Endodermal cell (in vitro differentiated cells): ENCODE measurements at regions not wholly inside any gene's neighbourhood (a gene's known extent, or its start where the extent isn't known, plus 50 kb on each side); places are given as distances from the start of the nearest gene placed in this dataset.

Source experiments
- DNase-seq: peaks from one replicate; pipeline ENCODE4 v3.0.0-alpha.2; 2017
- H3K27ac ChIP-seq: 2 replicates; pipeline ENCODE4 v1.5.1; 2013; ENCODE audit warnings: mild to moderate bottlenecking, low read depth, low read length, moderate library complexity
- H3K27me3 ChIP-seq: 2 replicates; pipeline ENCODE4 v1.6.1; 2013; ENCODE audit warnings: mild to moderate bottlenecking, low read length, moderate library complexity; ENCODE audit not compliant: insufficient read depth, control insufficient read depth, poor library complexity, severe bottlenecking
- H3K36me3 ChIP-seq: 2 replicates; pipeline ENCODE4 v1.7.0; 2013; ENCODE audit warnings: mild to moderate bottlenecking, low read length, moderate library complexity; ENCODE audit not compliant: control insufficient read depth, insufficient read depth
- H3K4me1 ChIP-seq: one replicate; pipeline ENCODE4 v1.7.0; 2013; ENCODE audit warnings: low read length; ENCODE audit not compliant: control insufficient read depth, insufficient read depth
- H3K4me3 ChIP-seq: 2 replicates; pipeline ENCODE4 v1.5.1; 2013; ENCODE audit warnings: mild to moderate bottlenecking, low read length, moderate library complexity
- H3K9ac ChIP-seq: 2 replicates; pipeline ENCODE4 v1.6.1; 2013; ENCODE audit warnings: mild to moderate bottlenecking, low read length, moderate library complexity; ENCODE audit not compliant: poor library complexity, severe bottlenecking; ENCODE audit errors: extremely low read depth
- H3K9me3 ChIP-seq: 2 replicates; pipeline ENCODE4 v1.6.1; 2013; ENCODE audit warnings: mild to moderate bottlenecking, low read length, moderate library complexity; ENCODE audit not compliant: control insufficient read depth
- H3K27ac Mint-ChIP-seq: 2 replicates; pipeline ENCODE4 v1.8.0; 2020; ENCODE audit warnings: mixed read lengths
- H3K27me3 Mint-ChIP-seq: 2 replicates; pipeline ENCODE4 v1.8.0; 2021; ENCODE audit warnings: mild to moderate bottlenecking, mixed read lengths; ENCODE audit not compliant: insufficient read depth
- H3K36me3 Mint-ChIP-seq: 2 replicates; pipeline ENCODE4 v1.8.0; 2020; ENCODE audit warnings: low read depth, mixed read lengths
- H3K4me1 Mint-ChIP-seq: 2 replicates; pipeline ENCODE4 v1.8.0; 2020; ENCODE audit warnings: mixed read lengths
- H3K4me3 Mint-ChIP-seq: 2 replicates; pipeline ENCODE4 v1.8.0; 2020; ENCODE audit warnings: mild to moderate bottlenecking, moderate library complexity, mixed read lengths
- H3K9me3 Mint-ChIP-seq: 2 replicates; pipeline ENCODE4 v1.8.0; 2020; ENCODE audit warnings: mild to moderate bottlenecking, mixed read lengths
- CTCF ChIP-seq: fragments of 200-600 bp; sonication (generic); conservative IDR thresholded peaks from 2 replicates; pipeline ENCODE4 v1.5.0; 2021; ENCODE audit warnings: antibody characterized with exemption, mild to moderate bottlenecking
- WGBS, 2 experiments: methylation state at CpG; one replicate each; pipeline versions ENCODE4 v1.1.5 to v1.1.7; 2013; ENCODE audit warnings: missing lambda C conversion rate in 2 of 2, mixed read lengths in 1 of 2; ENCODE audit not compliant: insufficient coverage in 1 of 2, insufficient read length in 1 of 2; 5-methylcytosine and 5-hydroxymethylcytosine counted together

- H3K27me3 Mint-ChIP-seq = no peaks in the 10 kb centered on the region
- WGBS, 2 experiments = 73% methylated on average over 2 of the region's 2 CpGs; no CpG with 5 or more reads in 1 of the 2 experiments
Observed at GRCh38 chr21:25054689-25055088, 552.6 kb downstream of the MRPL39 start.

GRCh38 chr21:25039461-25040380 is 567.6 kb downstream of the MRPL39 start:
- no peaks in the 10 kb centered on the region for H3K36me3 Mint-ChIP-seq
- no peak overlapping the region for H3K27ac ChIP-seq
- H3K27me3 ChIP-seq = no peaks in the 10 kb centered on the region
- H3K4me3 ChIP-seq = no peak overlapping the region
- TF ChIP-seq CTCF = peak; percentile 66
- peaks cover 2% of the 10 kb centered on the region for H3K4me1 Mint-ChIP-seq
- no peak for DNase-seq
- H3K9me3 Mint-ChIP-seq = peaks cover 31% of the 10 kb centered on the region
- peak overlapping the region; percentile 5 for H3K4me3 Mint-ChIP-seq
- H3K9me3 ChIP-seq = no peaks in the 10 kb centered on the region
- H3K4me1 ChIP-seq = no peaks in the 10 kb centered on the region
- H3K27me3 Mint-ChIP-seq = no peaks in the 10 kb centered on the region
- H3K9ac ChIP-seq = no peak overlapping the region
- WGBS, 2 experiments = 48 to 50% methylated on average over 3 to 5 of the region's 5 CpGs
- H3K36me3 ChIP-seq = no peaks in the 10 kb centered on the region
- no peak overlapping the region for H3K27ac Mint-ChIP-seq

More at GRCh38 chr21:25054689-25055088, 552.6 kb downstream of the MRPL39 start:
- Histone ChIP-seq H3K4me3 (no peak overlapping the region), H3K9me3 (no peaks in the 10 kb centered on the region), H3K27me3 (no peaks in the 10 kb centered on the region), H3K27ac (no peak overlapping the region), H3K36me3 (no peaks in the 10 kb centered on the region), H3K9ac (no peak overlapping the region), H3K4me1 (no peaks in the 10 kb centered on the region)
- peaks cover 48% of the 10 kb centered on the region for H3K9me3 Mint-ChIP-seq
- no peak overlapping the region for H3K27ac Mint-ChIP-seq
- H3K4me1 Mint-ChIP-seq = no peaks in the 10 kb centered on the region
- no peaks in the 10 kb centered on the region for H3K36me3 Mint-ChIP-seq
- no peak overlapping the region for H3K4me3 Mint-ChIP-seq
- no peak for DNase-seq
- no peak for TF ChIP-seq CTCF

GRCh38 chr21:25036775-25037174 is 570.5 kb downstream of the MRPL39 start:
- Histone ChIP-seq H3K36me3 (no peaks in the 10 kb centered on the region), H3K27me3 (no peaks in the 10 kb centered on the region), H3K9ac (no peak overlapping the region), H3K9me3 (no peaks in the 10 kb centered on the region), H3K4me3 (no peak overlapping the region), H3K4me1 (no peaks in the 10 kb centered on the region), H3K27ac (no peak overlapping the region)
- no peak overlapping the region for H3K4me3 Mint-ChIP-seq
- H3K27ac Mint-ChIP-seq = no peak overlapping the region
- H3K36me3 Mint-ChIP-seq = no peaks in the 10 kb centered on the region
- no peak for TF ChIP-seq CTCF
- no peaks in the 10 kb centered on the region for H3K27me3 Mint-ChIP-seq
- H3K9me3 Mint-ChIP-seq = peaks cover 38% of the 10 kb centered on the region
- H3K4me1 Mint-ChIP-seq = no peaks in the 10 kb centered on the region
- 90 to 95% methylated on average over 1 of the region's 1 CpG for WGBS, 2 experiments
- DNase-seq = no peak
